Ovary (tissue), 3 donors: ENCODE measurements at regions not wholly inside any gene's neighbourhood (a gene's known extent, or its start where the extent isn't known, plus 50 kb on each side); places are given as distances from the start of the nearest gene placed in this dataset.

Experiments used
- EP300 ChIP-seq: sonication (generic); formaldehyde crosslinking; IDR thresholded peaks from one replicate; pipeline ENCODE4 v1.6.1; 2017; ENCODE audit warnings: antibody characterized with exemption
- POLR2A ChIP-seq: fragments of 450-650 bp; IDR thresholded peaks from one replicate; pipeline ENCODE4 v1.6.1; 2017; ENCODE audit warnings: antibody characterized with exemption, mild to moderate bottlenecking, moderate library complexity
- TF ChIP-seq, protein P1 (sequence below), 3 donors: fragments of 450-650 bp in 2 of 3; fragments of 200-600 bp in 1 of 3; IDR thresholded peaks; one replicate each; pipeline versions ENCODE4 v1.5.1 to v1.8.0; 2016 to 2022; ENCODE audit warnings: antibody characterized with exemption in 3 of 3, mild to moderate bottlenecking in 1 of 3
- donor health status: DM: no; HTN: no; CAD: no.

GRCh38 chr1:232574889-232575762 lies 54.8 kb downstream of the SIPA1L2 start:
- TF ChIP-seq POLR2A, result no peak
- TF ChIP-seq, protein P1, sequence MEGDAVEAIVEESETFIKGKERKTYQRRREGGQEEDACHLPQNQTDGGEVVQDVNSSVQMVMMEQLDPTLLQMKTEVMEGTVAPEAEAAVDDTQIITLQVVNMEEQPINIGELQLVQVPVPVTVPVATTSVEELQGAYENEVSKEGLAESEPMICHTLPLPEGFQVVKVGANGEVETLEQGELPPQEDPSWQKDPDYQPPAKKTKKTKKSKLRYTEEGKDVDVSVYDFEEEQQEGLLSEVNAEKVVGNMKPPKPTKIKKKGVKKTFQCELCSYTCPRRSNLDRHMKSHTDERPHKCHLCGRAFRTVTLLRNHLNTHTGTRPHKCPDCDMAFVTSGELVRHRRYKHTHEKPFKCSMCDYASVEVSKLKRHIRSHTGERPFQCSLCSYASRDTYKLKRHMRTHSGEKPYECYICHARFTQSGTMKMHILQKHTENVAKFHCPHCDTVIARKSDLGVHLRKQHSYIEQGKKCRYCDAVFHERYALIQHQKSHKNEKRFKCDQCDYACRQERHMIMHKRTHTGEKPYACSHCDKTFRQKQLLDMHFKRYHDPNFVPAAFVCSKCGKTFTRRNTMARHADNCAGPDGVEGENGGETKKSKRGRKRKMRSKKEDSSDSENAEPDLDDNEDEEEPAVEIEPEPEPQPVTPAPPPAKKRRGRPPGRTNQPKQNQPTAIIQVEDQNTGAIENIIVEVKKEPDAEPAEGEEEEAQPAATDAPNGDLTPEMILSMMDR (IDR thresholded peaks at IDR 0.05), result no peak
- TF ChIP-seq EP300, result no peak
